Activated CD8-positive, alpha-beta T cell treated with anti-CD3 and anti-CD28 coated beads for 36 hours (primary cell): ENCODE measurements at regions not wholly inside any gene's neighbourhood (a gene's known extent, or its start where the extent isn't known, plus 50 kb on each side); places are given as distances from the start of the nearest gene placed in this dataset.

Experiments
- ATAC-seq: fragments of 200-7000 bp; cut with Tn5 transposase; one replicate; pipeline ENCODE4 v1.10.0; 2021; ENCODE audit warnings: mild to moderate bottlenecking, moderate library complexity
- CTCF ChIA-PET: fragments of 350-600 bp; sonication (Branson Sonifier 250); formaldehyde crosslinking; loops from one replicate; lab custom pipeline; 2021; ENCODE audit warnings: antibody characterized with exemption; lab: Charles Lee
- POLR2A ChIA-PET: fragments of 350-600 bp; sonication (Branson Sonifier 250); formaldehyde crosslinking; loops from one replicate; lab custom pipeline; 2021; ENCODE audit warnings: antibody characterized with exemption; lab: Charles Lee
- DNase-seq: peaks from one replicate; pipeline ENCODE4 v3.0.0-alpha.2; 2020
- H3K27ac Mint-ChIP-seq: one replicate; pipeline ENCODE4 v1.8.0; 2021; ENCODE audit warnings: mild to moderate bottlenecking, mixed read lengths
- H3K27me3 Mint-ChIP-seq: one replicate; pipeline ENCODE4 v1.8.0; 2021; ENCODE audit warnings: mixed read lengths
- H3K36me3 Mint-ChIP-seq: one replicate; pipeline ENCODE4 v1.8.0; 2021; ENCODE audit warnings: low read depth, mixed read lengths
- H3K4me1 Mint-ChIP-seq: one replicate; pipeline ENCODE4 v1.8.0; 2021; ENCODE audit warnings: low read depth, mixed read lengths
- H3K4me3 Mint-ChIP-seq: one replicate; pipeline ENCODE4 v1.8.0; 2021; ENCODE audit warnings: mild to moderate bottlenecking, moderate library complexity, mixed read lengths
- H3K9me3 Mint-ChIP-seq: one replicate; pipeline ENCODE4 v1.8.0; 2021; ENCODE audit warnings: mixed read lengths
- CTCF ChIP-seq: fragments of 200-600 bp; IDR thresholded peaks from one replicate; pipeline ENCODE4 v1.8.0; 2022; ENCODE audit warnings: antibody characterized with exemption, mild to moderate bottlenecking
- intact Hi-C: fragments of 100-400 bp; cut with micrococcal nuclease; formaldehyde crosslinking; loops from one replicate; pipeline ENCODE4 v1.10.0; 2022

GRCh38 chr6:27065183-27065582 is 182.3 kb upstream of the PRSS16 start:
- H3K36me3 Mint-ChIP-seq: no peaks in the 10 kb centered on the region
- H3K27ac Mint-ChIP-seq: no peak overlapping the region
- POLR2A ChIA-PET: no interaction called here

GRCh38 chr6:27066381-27066780 is 181.1 kb upstream of the PRSS16 start:
- Mint-ChIP-seq H3K36me3 (no peaks in the 10 kb centered on the region), H3K4me1 (no peaks in the 10 kb centered on the region), H3K27me3 (peaks cover 25% of the 10 kb centered on the region), H3K4me3 (no peak overlapping the region), H3K9me3 (no peaks in the 10 kb centered on the region), H3K27ac (no peak overlapping the region)
- TF ChIP-seq CTCF: no peak
- ChIA-PET CTCF (no interaction called here), POLR2A (no interaction called here)
- DNase-seq: no peak
- no peak for ATAC-seq
- intact Hi-C loops: no loop called here

More at GRCh38 chr6:27065183-27065582, 182.3 kb upstream of the PRSS16 start:
- TF ChIP-seq CTCF: no peak
- peaks cover 21% of the 10 kb centered on the region for H3K27me3 Mint-ChIP-seq
- H3K4me1 Mint-ChIP-seq: no peaks in the 10 kb centered on the region
- ATAC-seq (no peak), DNase-seq (no peak)
- H3K4me3 Mint-ChIP-seq: no peak overlapping the region
- H3K9me3 Mint-ChIP-seq: no peaks in the 10 kb centered on the region
- CTCF ChIA-PET: no interaction called here
- intact Hi-C loops: no loop called here

GRCh38 chr6:27066802-27067201 is 180.7 kb upstream of the PRSS16 start:
- Mint-ChIP-seq H3K27ac (no peak overlapping the region), H3K4me1 (no peaks in the 10 kb centered on the region), H3K36me3 (no peaks in the 10 kb centered on the region), H3K4me3 (no peak overlapping the region), H3K9me3 (no peaks in the 10 kb centered on the region), H3K27me3 (peaks cover 25% of the 10 kb centered on the region)
- TF ChIP-seq CTCF: no peak
- POLR2A ChIA-PET: no interaction called here
- intact Hi-C loops: no loop called here
- CTCF ChIA-PET: no interaction called here
- DNase-seq (no peak), ATAC-seq (no peak)

GRCh38 chr6:27073441-27073840 is 174.1 kb upstream of the PRSS16 start:
- no peak for DNase-seq
- ChIA-PET CTCF (interaction anchor here (1.0 kb wide), 1 partner anchor 465 kb away, joined by 3 read pairs; no protein-coding TSS in a partner anchor), POLR2A (no interaction called here)
- H3K36me3 Mint-ChIP-seq: no peaks in the 10 kb centered on the region
- no peak for ATAC-seq
- H3K9me3 Mint-ChIP-seq: no peaks in the 10 kb centered on the region
- peaks cover 20% of the 10 kb centered on the region for H3K27me3 Mint-ChIP-seq
- intact Hi-C loops: no loop called here
- no peaks in the 10 kb centered on the region for H3K4me1 Mint-ChIP-seq
- H3K4me3 Mint-ChIP-seq: no peak overlapping the region
- no peak for TF ChIP-seq CTCF
- H3K27ac Mint-ChIP-seq: no peak overlapping the region

GRCh38 chr6:27076116-27076515 is 171.4 kb upstream of the PRSS16 start:
- no peaks in the 10 kb centered on the region for H3K36me3 Mint-ChIP-seq
- ChIA-PET CTCF (no interaction called here), POLR2A (no interaction called here)
- intact Hi-C loops: no loop called here
- peaks cover 21% of the 10 kb centered on the region for H3K27me3 Mint-ChIP-seq
- no peak for TF ChIP-seq CTCF
- H3K4me1 Mint-ChIP-seq: peaks cover 3% of the 10 kb centered on the region
- ATAC-seq (no peak), DNase-seq (no peak)
- no peak overlapping the region for H3K27ac Mint-ChIP-seq
- no peaks in the 10 kb centered on the region for H3K9me3 Mint-ChIP-seq
- H3K4me3 Mint-ChIP-seq: no peak overlapping the region
